OCI-LY1 (cell line): ENCODE measurements at regions not wholly inside any gene's neighbourhood (a gene's known extent, or its start where the extent isn't known, plus 50 kb on each side); places are given as distances from the start of the nearest gene placed in this dataset.
"Not testable (repeated sequence)": the region's sequence is repeated elsewhere in the genome, so short reads cannot be mapped to it uniquely, and the experiment has no call there.

Source experiments
- H2AFZ ChIP-seq: fragments of 200-600 bp; sonication (generic), shearing (Covaris generic); 2 replicates; pipeline ENCODE4 v1.6.0; 2014; ENCODE audit warnings: antibody characterized with exemption, mild to moderate bottlenecking, low read length
- H3F3A ChIP-seq: fragments of 200-600 bp; sonication (generic), shearing (Covaris generic); 2 replicates; pipeline ENCODE4 v1.6.0; 2014; ENCODE audit warnings: mild to moderate bottlenecking, antibody characterized with exemption, low read length, moderate library complexity; ENCODE audit not compliant: insufficient read depth
- H3K27ac ChIP-seq: fragments of 200-600 bp; sonication (generic); 2 replicates; pipeline ENCODE4 v1.5.1; 2014; ENCODE audit warnings: low read length, mixed run types, mild to moderate bottlenecking, low read depth; ENCODE audit not compliant: poor library complexity, severe bottlenecking
- H3K27me3 ChIP-seq: fragments of 200-600 bp; sonication (generic); 2 replicates; pipeline ENCODE4 v1.6.0; 2014; ENCODE audit warnings: antibody characterized with exemption, mild to moderate bottlenecking, low read length, moderate library complexity; ENCODE audit not compliant: insufficient read depth
- H3K36me3 ChIP-seq: fragments of 200-600 bp; sonication (generic); 2 replicates; pipeline ENCODE4 v1.6.1; 2014; ENCODE audit warnings: mild to moderate bottlenecking, antibody characterized with exemption, low read length, moderate library complexity, mixed read lengths; ENCODE audit not compliant: insufficient read depth
- H3K4me1 ChIP-seq: fragments of 200-600 bp; sonication (generic); 2 replicates; pipeline ENCODE4 v1.5.1; 2014; ENCODE audit warnings: mild to moderate bottlenecking, low read length, moderate library complexity; ENCODE audit not compliant: insufficient read depth, severe bottlenecking
- H3K4me2 ChIP-seq: fragments of 200-600 bp; sonication (generic), shearing (Covaris generic); 2 replicates; pipeline ENCODE4 v1.6.1; 2014; ENCODE audit warnings: low read length
- H3K4me3 ChIP-seq: fragments of 200-600 bp; sonication (generic); 2 replicates; pipeline ENCODE4 v1.5.1; 2014; ENCODE audit warnings: low read length, low read depth, mild to moderate bottlenecking, mixed read lengths; ENCODE audit not compliant: poor library complexity, severe bottlenecking
- H3K79me2 ChIP-seq: fragments of 200-600 bp; shearing (Covaris generic); 2 replicates; pipeline ENCODE4 v1.6.1; 2016; ENCODE audit warnings: mixed run types, low read length, mixed read lengths; ENCODE audit not compliant: insufficient read depth
- H3K9ac ChIP-seq: fragments of 200-600 bp; sonication (generic), shearing (Covaris generic); 2 replicates; pipeline ENCODE4 v1.6.1; 2014; ENCODE audit warnings: mild to moderate bottlenecking, low read length, mixed read lengths
- H3K9me2 ChIP-seq: fragments of 200-600 bp; sonication (generic), shearing (Covaris generic); 2 replicates; pipeline ENCODE4 v1.6.1; 2014; ENCODE audit warnings: low read depth, mild to moderate bottlenecking, low read length, mixed read lengths
- H3K9me3 ChIP-seq: fragments of 200-600 bp; shearing (Covaris generic); 2 replicates; pipeline ENCODE4 v1.6.1; 2014; ENCODE audit warnings: low read length, mixed read lengths
- H4K20me1 ChIP-seq: fragments of 200-600 bp; sonication (generic), shearing (Covaris generic); 2 replicates; pipeline ENCODE4 v1.6.0; 2016; ENCODE audit warnings: mild to moderate bottlenecking, low read length; ENCODE audit not compliant: insufficient read depth

DNA sequence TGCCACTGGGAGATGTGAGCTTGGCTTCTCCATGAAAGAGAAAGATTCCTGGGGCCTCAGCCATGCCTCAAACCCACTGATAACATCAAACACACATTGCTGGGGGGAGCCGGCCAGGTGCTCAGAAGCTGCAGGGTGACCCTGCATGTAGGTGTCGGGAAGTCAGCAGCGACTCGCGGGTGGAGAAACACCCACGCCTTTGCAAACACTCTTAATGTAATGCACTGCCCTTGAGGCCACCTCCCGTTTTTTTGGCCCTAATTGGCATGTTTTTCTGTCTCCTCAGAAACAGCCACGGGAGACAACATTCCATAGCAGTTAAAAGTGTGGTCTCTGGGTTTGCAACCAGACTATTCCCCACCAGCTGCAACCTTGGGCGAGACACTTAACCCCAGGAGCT is 119.7 kb downstream of the NPIPA8 start:
- H3K4me1 ChIP-seq, H3K27me3 ChIP-seq, H3F3A ChIP-seq, H3K9me2 ChIP-seq, H3K36me3 ChIP-seq, H3K79me2 ChIP-seq, H3K9me3 ChIP-seq, H3K4me2 ChIP-seq, H3K9ac ChIP-seq, H3K27ac ChIP-seq, H3K4me3 ChIP-seq, H4K20me1 ChIP-seq, H2AFZ ChIP-seq: not testable (repeated sequence)

DNA sequence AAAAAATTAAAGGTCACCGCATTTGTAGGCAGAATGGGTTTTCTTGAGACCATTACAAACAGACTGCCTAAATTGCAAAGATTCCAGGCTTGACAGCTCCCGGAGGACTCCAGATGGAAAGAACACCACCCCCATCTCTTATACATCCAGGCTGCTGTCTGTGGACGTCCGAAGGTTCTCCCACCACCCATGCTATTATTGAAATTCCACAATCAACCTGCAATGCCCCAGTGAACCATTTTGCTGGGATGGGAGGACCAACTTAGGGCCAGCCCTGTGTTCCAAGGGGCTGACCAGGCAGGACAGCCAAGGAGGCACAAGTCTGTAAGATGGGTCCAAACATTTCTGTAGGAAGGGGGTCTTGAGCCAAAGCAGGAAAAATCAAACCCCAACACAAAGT is 122.7 kb downstream of the NPIPA8 start:
- H3K4me3 ChIP-seq, H3K9me2 ChIP-seq, H3K27ac ChIP-seq, H3K36me3 ChIP-seq, H3F3A ChIP-seq, H3K27me3 ChIP-seq, H2AFZ ChIP-seq, H4K20me1 ChIP-seq, H3K4me2 ChIP-seq, H3K4me1 ChIP-seq, H3K79me2 ChIP-seq, H3K9me3 ChIP-seq, H3K9ac ChIP-seq: not testable (repeated sequence)

DNA sequence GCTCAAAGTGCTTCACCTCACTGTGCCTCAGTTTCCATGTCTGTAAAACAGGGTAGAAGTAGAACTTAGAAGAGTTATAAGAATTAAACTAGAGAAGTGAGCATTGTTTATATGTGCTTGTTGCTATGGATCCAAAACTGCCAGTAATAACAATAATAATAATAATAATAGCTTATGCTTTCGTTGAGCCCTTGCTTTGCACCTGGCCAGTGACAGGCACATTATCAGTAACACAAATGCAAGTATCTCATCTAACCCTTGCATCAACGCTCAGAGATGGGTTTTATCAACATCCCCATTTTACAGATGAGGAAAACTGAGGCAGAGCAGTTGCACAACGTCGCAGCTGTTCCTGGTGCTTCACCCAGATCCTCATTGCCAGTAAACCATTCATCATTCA is 125.0 kb downstream of the NPIPA8 start:
- H3K27me3 ChIP-seq, H3K9me2 ChIP-seq, H3K79me2 ChIP-seq, H3K4me2 ChIP-seq, H3K4me1 ChIP-seq, H4K20me1 ChIP-seq, H2AFZ ChIP-seq, H3K9ac ChIP-seq, H3K4me3 ChIP-seq, H3K36me3 ChIP-seq, H3K27ac ChIP-seq, H3F3A ChIP-seq, H3K9me3 ChIP-seq: not testable (repeated sequence)

DNA sequence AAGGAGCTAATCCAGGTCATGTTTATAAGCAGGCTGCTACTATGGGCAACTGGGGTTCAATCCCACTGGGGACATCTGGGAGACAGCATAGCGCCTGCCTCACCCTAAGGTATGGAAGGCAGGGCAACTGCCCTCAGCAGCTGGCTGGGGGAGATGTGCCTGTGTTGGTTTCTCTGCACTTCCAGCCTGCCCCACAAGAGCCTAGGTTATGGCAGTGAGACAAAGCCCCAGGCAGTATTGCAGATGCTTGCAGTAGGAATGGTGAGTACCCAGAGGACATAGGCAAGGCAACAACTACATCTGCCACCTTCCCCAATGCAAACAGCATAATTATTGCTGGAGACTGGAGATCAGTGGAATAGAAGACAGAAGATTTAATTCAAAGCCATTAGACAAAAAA is 131.8 kb downstream of the NPIPA8 start:
- H3K27me3 ChIP-seq, H3K4me1 ChIP-seq, H4K20me1 ChIP-seq, H3K79me2 ChIP-seq, H3K27ac ChIP-seq, H3K9me3 ChIP-seq, H3K4me2 ChIP-seq, H3K9ac ChIP-seq, H2AFZ ChIP-seq, H3K4me3 ChIP-seq, H3K9me2 ChIP-seq, H3K36me3 ChIP-seq, H3F3A ChIP-seq: not testable (repeated sequence)

DNA sequence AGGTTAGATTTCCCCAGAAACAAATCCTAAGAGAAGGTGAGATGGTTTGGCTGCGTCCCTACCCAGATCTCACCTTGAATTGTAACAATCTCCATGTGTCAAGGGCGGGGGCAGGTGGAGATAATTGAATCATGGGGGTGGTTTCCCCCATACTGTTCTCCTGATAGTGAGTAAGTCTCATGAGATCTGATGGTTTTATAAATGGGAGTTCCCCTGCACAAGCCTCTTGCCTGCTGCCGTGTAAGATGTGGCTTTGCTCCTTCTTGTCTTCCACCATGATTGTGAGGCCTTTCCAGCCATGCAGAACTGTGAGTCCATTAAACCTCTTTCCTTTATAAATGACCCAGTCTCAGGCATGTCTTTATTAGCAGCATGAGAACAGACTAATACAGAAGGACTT is 132.2 kb downstream of the NPIPA8 start:
- not testable (repeated sequence) for H3K27me3 ChIP-seq, H2AFZ ChIP-seq, H3K27ac ChIP-seq, H3K4me1 ChIP-seq, H3K36me3 ChIP-seq, H3F3A ChIP-seq, H3K79me2 ChIP-seq, H3K9me3 ChIP-seq, H3K4me3 ChIP-seq, H3K9me2 ChIP-seq, H3K9ac ChIP-seq, H4K20me1 ChIP-seq, H3K4me2 ChIP-seq

DNA sequence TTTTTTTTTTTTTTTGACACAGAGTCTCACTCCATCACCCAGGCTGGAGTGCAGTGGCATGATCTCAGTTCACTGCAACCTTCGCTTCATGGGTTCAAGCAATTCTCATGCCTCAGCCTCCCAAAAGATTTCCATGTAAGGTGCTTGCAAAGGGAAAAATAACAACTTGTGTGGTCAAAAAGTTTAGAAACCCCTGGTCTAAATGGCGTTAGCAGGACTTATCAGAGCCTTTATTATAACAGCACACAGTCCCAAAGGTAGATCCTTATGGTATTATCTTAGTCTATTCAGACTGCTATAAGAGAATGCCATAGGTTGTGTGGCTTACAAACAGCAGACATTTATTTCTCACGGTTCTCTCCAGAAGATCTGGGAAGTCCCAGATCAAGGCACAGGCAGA is 135.0 kb downstream of the NPIPA8 start:
- H3K36me3 ChIP-seq, H3K4me2 ChIP-seq, H3K27me3 ChIP-seq, H3K4me3 ChIP-seq, H3K4me1 ChIP-seq, H3K9me3 ChIP-seq, H3K27ac ChIP-seq, H2AFZ ChIP-seq, H3F3A ChIP-seq, H3K9ac ChIP-seq, H4K20me1 ChIP-seq, H3K9me2 ChIP-seq, H3K79me2 ChIP-seq: not testable (repeated sequence)

DNA sequence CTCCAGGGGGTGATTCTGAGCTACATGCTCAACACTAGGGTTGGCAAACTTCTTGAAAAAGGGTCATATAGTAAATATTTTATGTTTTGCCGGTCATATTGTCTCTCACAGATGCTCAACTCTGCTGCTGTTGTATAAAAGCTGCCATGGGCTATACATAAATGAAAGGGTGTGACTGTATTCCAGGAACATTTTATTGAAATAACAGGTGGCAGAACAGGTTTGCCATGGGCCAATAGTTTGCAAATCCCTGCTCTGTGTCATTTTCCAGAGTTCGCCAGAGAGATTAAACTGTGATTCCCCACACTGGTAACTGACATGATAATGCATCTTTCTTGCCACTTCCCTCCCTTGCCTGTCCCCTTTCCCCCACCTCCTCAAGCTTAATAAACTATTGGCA is 144.1 kb downstream of the NPIPA8 start:
- H4K20me1 ChIP-seq, H3K27me3 ChIP-seq, H3K9ac ChIP-seq, H3K9me2 ChIP-seq, H3K27ac ChIP-seq, H3K79me2 ChIP-seq, H3K4me3 ChIP-seq, H3K9me3 ChIP-seq, H3F3A ChIP-seq, H3K4me1 ChIP-seq, H2AFZ ChIP-seq, H3K36me3 ChIP-seq, H3K4me2 ChIP-seq: not testable (repeated sequence)

DNA sequence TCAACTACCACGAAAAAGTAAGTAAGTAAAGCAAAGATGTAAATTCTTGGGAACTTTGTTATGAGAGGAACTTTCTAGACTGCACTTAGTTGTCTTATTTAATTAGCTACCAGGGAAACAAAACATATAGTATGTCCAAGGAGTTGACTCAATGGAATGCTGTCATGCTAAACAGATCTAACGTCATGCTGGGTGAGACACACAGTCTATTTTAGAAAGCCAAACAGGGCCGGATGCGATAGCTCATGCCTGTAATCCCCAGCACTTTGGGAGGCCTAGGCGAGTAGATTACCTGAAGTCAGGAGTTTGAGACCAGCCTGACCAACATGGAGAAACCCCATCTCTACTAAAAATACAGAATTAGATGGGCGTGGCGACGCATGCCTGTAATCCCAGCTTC is 146.4 kb downstream of the NPIPA8 start:
- not testable (repeated sequence) for H3K27ac ChIP-seq, H3K9ac ChIP-seq, H3K79me2 ChIP-seq, H4K20me1 ChIP-seq, H3K4me3 ChIP-seq, H3K9me3 ChIP-seq, H3K36me3 ChIP-seq, H3F3A ChIP-seq, H3K9me2 ChIP-seq, H3K4me2 ChIP-seq, H2AFZ ChIP-seq, H3K27me3 ChIP-seq, H3K4me1 ChIP-seq
